Suprapubic skin (tissue), 4 donors: ENCODE measurements at regions not wholly inside any gene's neighbourhood (a gene's known extent, or its start where the extent isn't known, plus 50 kb on each side); places are given as distances from the start of the nearest gene placed in this dataset.

Experiments used
- DNase-seq, 2 donors: peaks; one replicate each; pipeline ENCODE4 v3.0.0-alpha.2; 2019; ENCODE audit warnings: low spot score in 2 of 2
- H3K27ac ChIP-seq: fragments of 200-600 bp; sonication (generic); one replicate; pipeline ENCODE4 v1.5.1; 2019
- H3K27me3 ChIP-seq: fragments of 200-600 bp; sonication (generic); one replicate; pipeline ENCODE4 v1.5.1; 2019
- H3K36me3 ChIP-seq: fragments of 200-600 bp; sonication (generic); one replicate; pipeline ENCODE4 v1.5.1; 2019
- H3K4me1 ChIP-seq: fragments of 200-600 bp; sonication (generic); one replicate; pipeline ENCODE4 v1.5.1; 2019
- H3K4me3 ChIP-seq: fragments of 200-600 bp; sonication (generic); one replicate; pipeline ENCODE4 v1.5.1; 2019; ENCODE audit warnings: mild to moderate bottlenecking
- H3K9me3 ChIP-seq: fragments of 200-600 bp; sonication (generic); one replicate; pipeline ENCODE4 v1.5.1; 2019
- EP300 ChIP-seq: sonication (generic); formaldehyde crosslinking; IDR thresholded peaks from one replicate; pipeline ENCODE4 v1.6.1; 2017; ENCODE audit warnings: antibody characterized with exemption
- POLR2A ChIP-seq, 2 donors: fragments of 450-650 bp; IDR thresholded peaks; one replicate each; pipeline ENCODE4 v1.6.1; 2017; ENCODE audit warnings: antibody characterized with exemption in 2 of 2, mild to moderate bottlenecking in 2 of 2, moderate library complexity in 2 of 2
- POLR2AphosphoS5 ChIP-seq, 3 donors: sonication (generic); formaldehyde crosslinking; IDR thresholded peaks; one replicate each; pipeline ENCODE4 v1.6.1; 2017; ENCODE audit warnings: antibody characterized with exemption in 3 of 3
- WGBS: methylation state at CpG from one replicate; pipeline ENCODE4 v1.1.5; 2018; 5-methylcytosine and 5-hydroxymethylcytosine counted together
- TF ChIP-seq, protein P1 (sequence below), 2 donors: fragments of 200-600 bp in 1 of 2; fragments of 450-650 bp in 1 of 2; sonication (generic) in 1 of 2; IDR thresholded peaks; one replicate each; pipeline ENCODE4 v1.5.1; 2016 to 2019; ENCODE audit warnings: antibody characterized with exemption in 2 of 2, mild to moderate bottlenecking in 1 of 2, moderate library complexity in 1 of 2

DNA sequence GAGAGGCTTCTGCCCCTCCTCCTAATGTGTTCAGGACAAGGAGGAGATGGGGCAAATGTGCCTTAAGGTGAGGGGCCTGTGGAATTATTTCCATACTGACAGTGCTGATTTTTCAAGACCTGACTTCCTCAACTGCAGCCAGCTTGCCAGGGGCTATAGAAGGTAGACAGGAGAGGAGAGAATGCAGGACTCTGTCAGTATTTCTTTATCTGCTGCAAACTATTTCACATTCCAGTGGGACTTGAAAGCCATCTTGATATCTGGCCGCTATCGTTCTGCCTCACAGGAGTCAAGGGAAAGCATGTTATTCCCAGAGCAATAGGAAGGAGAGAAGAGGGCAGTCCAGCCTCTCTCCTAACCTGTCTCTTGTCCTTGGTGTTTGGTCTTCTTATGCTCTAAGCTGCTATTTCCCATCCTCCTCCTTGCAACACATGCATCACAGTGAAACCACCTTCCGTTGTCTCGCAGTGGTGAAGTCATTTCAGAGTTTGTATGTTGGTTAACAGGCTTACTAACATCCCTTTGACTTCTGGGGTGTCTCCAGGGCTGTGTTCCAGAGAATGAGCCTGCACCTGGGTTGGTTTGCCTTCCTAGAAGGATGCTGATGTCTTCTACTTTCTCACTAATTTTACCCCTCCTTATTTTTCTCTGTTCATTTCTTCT is 95.1 kb upstream of the MRPS22 start:
- Histone ChIP-seq H3K9me3 (no peaks in the 10 kb centered on the region), H3K4me3 (no peak overlapping the region), H3K27me3 (no peaks in the 10 kb centered on the region), H3K36me3 (no peaks in the 10 kb centered on the region), H3K4me1 (no peaks in the 10 kb centered on the region), H3K27ac (no peak overlapping the region)
- WGBS: 77% methylated on average over 4 of the region's 4 CpGs
- TF ChIP-seq, protein P1, sequence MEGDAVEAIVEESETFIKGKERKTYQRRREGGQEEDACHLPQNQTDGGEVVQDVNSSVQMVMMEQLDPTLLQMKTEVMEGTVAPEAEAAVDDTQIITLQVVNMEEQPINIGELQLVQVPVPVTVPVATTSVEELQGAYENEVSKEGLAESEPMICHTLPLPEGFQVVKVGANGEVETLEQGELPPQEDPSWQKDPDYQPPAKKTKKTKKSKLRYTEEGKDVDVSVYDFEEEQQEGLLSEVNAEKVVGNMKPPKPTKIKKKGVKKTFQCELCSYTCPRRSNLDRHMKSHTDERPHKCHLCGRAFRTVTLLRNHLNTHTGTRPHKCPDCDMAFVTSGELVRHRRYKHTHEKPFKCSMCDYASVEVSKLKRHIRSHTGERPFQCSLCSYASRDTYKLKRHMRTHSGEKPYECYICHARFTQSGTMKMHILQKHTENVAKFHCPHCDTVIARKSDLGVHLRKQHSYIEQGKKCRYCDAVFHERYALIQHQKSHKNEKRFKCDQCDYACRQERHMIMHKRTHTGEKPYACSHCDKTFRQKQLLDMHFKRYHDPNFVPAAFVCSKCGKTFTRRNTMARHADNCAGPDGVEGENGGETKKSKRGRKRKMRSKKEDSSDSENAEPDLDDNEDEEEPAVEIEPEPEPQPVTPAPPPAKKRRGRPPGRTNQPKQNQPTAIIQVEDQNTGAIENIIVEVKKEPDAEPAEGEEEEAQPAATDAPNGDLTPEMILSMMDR (IDR thresholded peaks at IDR 0.05): no peak
- no peak for TF ChIP-seq POLR2A (IDR thresholded peaks at IDR 0.05)
- no peak for TF ChIP-seq POLR2AphosphoS5 (IDR thresholded peaks at IDR 0.05)
- TF ChIP-seq EP300: no peak
- DNase-seq: no peak

DNA sequence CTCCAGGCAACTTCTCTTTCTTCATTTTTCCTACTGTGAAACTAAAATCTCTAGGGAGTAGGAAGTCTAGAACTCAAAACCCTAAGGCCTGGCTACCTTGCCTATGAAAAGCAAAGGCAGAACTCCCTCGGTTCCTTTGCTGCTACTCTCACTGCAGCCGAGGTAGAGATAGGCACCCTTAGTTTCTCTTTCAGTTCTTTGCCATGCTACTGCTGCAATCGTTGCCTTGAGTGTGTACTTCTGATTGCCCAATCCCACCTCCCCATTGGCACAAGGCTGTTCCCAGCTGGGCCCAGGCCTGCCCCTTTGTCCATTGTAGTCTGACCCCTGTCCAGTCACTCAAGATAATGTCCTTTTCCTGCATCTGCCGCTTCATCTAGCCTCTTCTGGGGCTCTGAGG is 92.3 kb upstream of the MRPS22 start:
- TF ChIP-seq, protein P1 (IDR thresholded peaks at IDR 0.05): no peak
- TF ChIP-seq POLR2A (IDR thresholded peaks at IDR 0.05) (no peak), POLR2AphosphoS5 (IDR thresholded peaks at IDR 0.05) (no peak), EP300 (no peak)
- H3K27ac ChIP-seq: no peak overlapping the region
- WGBS: 85% methylated on average over 4 of the region's 4 CpGs
- H3K9me3 ChIP-seq: no peaks in the 10 kb centered on the region
- H3K4me3 ChIP-seq: no peak overlapping the region
- DNase-seq: no peak
- H3K4me1 ChIP-seq: no peaks in the 10 kb centered on the region
- H3K36me3 ChIP-seq: no peaks in the 10 kb centered on the region
- H3K27me3 ChIP-seq: no peaks in the 10 kb centered on the region

DNA sequence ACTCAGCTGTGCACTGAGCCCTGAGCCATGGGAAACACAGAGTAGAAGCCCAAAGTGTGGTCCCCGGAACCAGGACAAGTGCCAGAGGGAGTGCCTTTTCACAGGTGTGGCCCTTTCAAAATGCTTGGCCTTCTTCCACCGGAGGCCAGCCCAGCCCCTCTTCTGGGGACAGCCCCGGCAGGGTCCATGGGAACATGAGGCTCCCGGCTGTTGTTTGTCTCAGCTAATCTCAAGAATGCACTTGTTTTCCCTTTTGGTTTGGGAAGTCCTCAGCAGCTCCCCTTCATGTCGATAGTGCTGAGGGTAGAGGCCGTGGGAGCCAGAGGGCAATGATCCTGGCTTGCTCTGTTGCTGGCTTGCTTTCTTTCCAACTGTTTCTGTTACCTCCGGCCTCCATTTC is 91.1 kb upstream of the MRPS22 start:
- TF ChIP-seq POLR2A (IDR thresholded peaks at IDR 0.05) (no peak), EP300 (no peak), POLR2AphosphoS5 (IDR thresholded peaks at IDR 0.05) (no peak)
- TF ChIP-seq, protein P1 (IDR thresholded peaks at IDR 0.05): no peak
- H3K9me3 ChIP-seq: no peaks in the 10 kb centered on the region
- 72% methylated on average over 7 of the region's 7 CpGs for WGBS
- no peak overlapping the region for H3K4me3 ChIP-seq
- no peak overlapping the region for H3K27ac ChIP-seq
- DNase-seq: no peak
- no peaks in the 10 kb centered on the region for H3K4me1 ChIP-seq
- no peaks in the 10 kb centered on the region for H3K36me3 ChIP-seq
- H3K27me3 ChIP-seq: no peaks in the 10 kb centered on the region

DNA sequence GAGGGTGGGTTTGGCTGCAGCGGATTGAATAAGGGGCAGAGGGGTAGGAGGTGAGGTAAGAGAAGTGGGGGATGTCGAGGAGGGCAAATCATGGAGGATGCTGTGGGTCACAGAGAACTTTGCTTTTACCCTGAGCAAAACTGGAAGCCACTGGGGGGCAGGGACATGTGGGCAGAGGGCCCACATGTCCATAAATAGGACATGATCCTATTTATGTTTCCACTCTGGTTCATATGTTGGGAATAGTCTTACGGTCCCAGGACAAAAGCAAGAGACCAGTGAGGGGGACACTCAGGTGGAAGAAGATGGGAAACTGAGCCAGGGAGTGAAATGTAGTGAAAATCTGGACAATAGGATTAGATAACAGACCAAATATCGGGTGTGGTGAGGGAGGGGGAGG is 85.5 kb upstream of the MRPS22 start:
- TF ChIP-seq POLR2A (IDR thresholded peaks at IDR 0.05) (no peak), EP300 (no peak), POLR2AphosphoS5 (IDR thresholded peaks at IDR 0.05) (no peak)
- TF ChIP-seq, protein P1 (IDR thresholded peaks at IDR 0.05): no peak
- H3K36me3 ChIP-seq: no peaks in the 10 kb centered on the region
- H3K4me1 ChIP-seq: no peaks in the 10 kb centered on the region
- 75% methylated on average over 4 of the region's 4 CpGs for WGBS
- no peaks in the 10 kb centered on the region for H3K9me3 ChIP-seq
- no peak for DNase-seq
- H3K4me3 ChIP-seq: no peak overlapping the region
- peaks cover 4% of the 10 kb centered on the region for H3K27me3 ChIP-seq
- no peak overlapping the region for H3K27ac ChIP-seq

DNA sequence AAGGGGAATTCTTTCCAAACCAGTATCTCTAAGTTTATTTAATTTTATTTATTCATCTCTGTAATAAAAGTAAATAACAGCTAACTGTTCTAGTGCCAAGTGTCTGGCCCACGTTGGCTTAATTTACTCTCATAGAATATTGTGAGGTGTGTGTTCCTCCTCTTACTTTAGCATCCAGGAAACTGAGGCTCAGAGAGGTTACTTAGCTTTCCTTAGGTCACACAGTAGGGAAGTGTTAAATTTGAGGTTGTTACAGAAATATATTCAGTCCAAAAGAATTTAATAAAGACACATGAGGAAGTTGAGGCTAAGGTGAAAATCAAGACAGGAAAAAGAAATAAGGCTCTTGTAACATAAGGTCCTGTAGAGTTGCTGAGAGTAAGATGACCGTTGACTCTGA is 84.4 kb upstream of the MRPS22 start:
- no peak for DNase-seq
- H3K27ac ChIP-seq: no peak overlapping the region

More for the DNA sequence above, 84.4 kb upstream of the MRPS22 start:
- TF ChIP-seq POLR2A (IDR thresholded peaks at IDR 0.05) (no peak), POLR2AphosphoS5 (IDR thresholded peaks at IDR 0.05) (no peak), EP300 (no peak)
- TF ChIP-seq, protein P1 (IDR thresholded peaks at IDR 0.05): no peak
- Histone ChIP-seq H3K27me3 (peaks cover 4% of the 10 kb centered on the region), H3K36me3 (no peaks in the 10 kb centered on the region), H3K4me3 (no peak overlapping the region), H3K9me3 (no peaks in the 10 kb centered on the region), H3K4me1 (no peaks in the 10 kb centered on the region)
- 83% methylated on average over 2 of the region's 2 CpGs for WGBS
